ENCODE measurements at regions not wholly inside any gene's neighbourhood (a gene's known extent, or its start where the extent isn't known, plus 50 kb on each side); places are given as distances from the start of the nearest gene placed in this dataset.

GRCh38 chr3:161838021-161838420 lies 341.4 kb downstream of the OTOL1 start:
- Histone ChIP-seq H3K27me3 (ENCODE audit: low read depth) (no peaks in the 10 kb centered on the region), H3K27ac (replicated peaks) (no peak overlapping the region), H3K4me3 (no peak overlapping the region), H3K9me3 (replicated peaks) (peaks cover 1% of the 10 kb centered on the region), H3K4me1 (no peaks in the 10 kb centered on the region), H3K36me3 (no peaks in the 10 kb centered on the region)
- intact Hi-C loops (cut with micrococcal nuclease): no loop called here
- no peak for TF ChIP-seq CTCF (IDR thresholded peaks at IDR 0.05; ENCODE audit: borderline replicate concordance)
- no peak for DNase-seq

GRCh38 chr3:161848376-161848775 lies 351.8 kb downstream of the OTOL1 start:
- DNase-seq: no peak
- Histone ChIP-seq H3K4me1 (no peaks in the 10 kb centered on the region), H3K9me3 (replicated peaks) (no peaks in the 10 kb centered on the region), H3K4me3 (no peak overlapping the region), H3K27ac (replicated peaks) (no peak overlapping the region), H3K36me3 (no peaks in the 10 kb centered on the region), H3K27me3 (ENCODE audit: low read depth) (no peaks in the 10 kb centered on the region)
- intact Hi-C loops (cut with micrococcal nuclease): no loop called here
- TF ChIP-seq CTCF (IDR thresholded peaks at IDR 0.05; ENCODE audit: borderline replicate concordance): no peak

GRCh38 chr3:161851941-161852566 lies 355.4 kb downstream of the OTOL1 start:
- no peaks in the 10 kb centered on the region for H3K9me3 ChIP-seq (replicated peaks)
- no peaks in the 10 kb centered on the region for H3K27me3 ChIP-seq (ENCODE audit: low read depth)
- intact Hi-C loops (cut with micrococcal nuclease): no loop called here
- H3K4me1 ChIP-seq: no peaks in the 10 kb centered on the region
- no peak overlapping the region for H3K4me3 ChIP-seq
- DNase-seq: no peak
- TF ChIP-seq CTCF (IDR thresholded peaks at IDR 0.05; ENCODE audit: borderline replicate concordance): peak; percentile 73
- no peaks in the 10 kb centered on the region for H3K36me3 ChIP-seq
- H3K27ac ChIP-seq (replicated peaks): no peak overlapping the region

- DNase-seq: no peak
- no peaks in the 10 kb centered on the region for H3K4me1 ChIP-seq
These were observed 356.1 kb downstream of the OTOL1 start for GRCh38 chr3:161852744-161853143.

GRCh38 chr3:161854232-161854771 lies 357.7 kb downstream of the OTOL1 start:
- Histone ChIP-seq H3K27me3 (ENCODE audit: low read depth) (no peaks in the 10 kb centered on the region), H3K36me3 (no peaks in the 10 kb centered on the region), H3K4me3 (no peak overlapping the region), H3K27ac (replicated peaks) (no peak overlapping the region), H3K4me1 (no peaks in the 10 kb centered on the region), H3K9me3 (replicated peaks) (no peaks in the 10 kb centered on the region)
- no peak for DNase-seq
- no peak for TF ChIP-seq CTCF (IDR thresholded peaks at IDR 0.05; ENCODE audit: borderline replicate concordance)
- intact Hi-C loops (cut with micrococcal nuclease): no loop called here

More at GRCh38 chr3:161852744-161853143, 356.1 kb downstream of the OTOL1 start:
- Histone ChIP-seq H3K9me3 (replicated peaks) (no peaks in the 10 kb centered on the region), H3K36me3 (no peaks in the 10 kb centered on the region), H3K27ac (replicated peaks) (no peak overlapping the region), H3K27me3 (ENCODE audit: low read depth) (no peaks in the 10 kb centered on the region), H3K4me3 (no peak overlapping the region)
- intact Hi-C loops (cut with micrococcal nuclease): no loop called here
- TF ChIP-seq CTCF (IDR thresholded peaks at IDR 0.05; ENCODE audit: borderline replicate concordance): no peak
